K562 (cell line): ENCODE measurements at regions not wholly inside any gene's neighbourhood (a gene's known extent, or its start where the extent isn't known, plus 50 kb on each side); places are given as distances from the start of the nearest gene placed in this dataset.

Experiments used
- ATAC-seq: fragments of 200-7000 bp; cut with Tn5 transposase; 3 replicates; pipeline ENCODE4 v1.9.1; 2020; ENCODE audit warnings: moderate library complexity
- BruUV-seq: library from RNA; stranded (reverse); fragments of 400-500 nt; replicated peaks from 2 replicates; lab custom pipeline; 2021; lab: Mats Ljungman, UMichigan
- CTCF ChIA-PET: fragments of 300-600 bp; formaldehyde crosslinking; extraction: SDS; loops from one replicate; lab custom pipeline; 2021; ENCODE audit warnings: low intra/inter-chr PET ratio; lab: Yijun Ruan, JAX
- POLR2A ChIA-PET: fragments of 300-600, 350-650 bp; sonication (Branson Sonifier 250); formaldehyde crosslinking; extraction: SDS; loops from one replicate; lab custom pipeline; 2021; ENCODE audit warnings: antibody characterized with exemption, inconsistent platforms; lab: Yijun Ruan, JAX
- DNase-seq, 4 experiments: peaks; one replicate each; pipeline versions ENCODE4 v3.0.0 to v3.0.0-alpha.2; 2011 to 2018; ENCODE audit warnings: low spot score in 3 of 4, mixed read lengths in 3 of 4; ENCODE audit errors: extremely low read depth in 1 of 4
- FAIRE-seq: peaks from 2 replicates; lab custom pipeline; 2011; peaks lifted over from hg19 to GRCh38; lab: Jason Lieb, UNC
- H2AFZ ChIP-seq: 2 replicates; pipeline ENCODE4 v1.6.0; 2011; ENCODE audit warnings: low read depth, low read length, control low read depth, inconsistent platforms
- H3K27ac ChIP-seq: fragments of 200-600 bp; 3 replicates; pipeline ENCODE4 v1.8.0; 2011; ENCODE audit warnings: low read depth, mild to moderate bottlenecking, control low read depth, inconsistent platforms, low read length, moderate library complexity, mixed read lengths; ENCODE audit errors: extremely low read depth
- H3K27me3 ChIP-seq, 2 experiments: fragments of 300-600 bp in 1 of 2; 2 replicates in 1 of 2; 3 replicates in 1 of 2; pipeline versions ENCODE4 v1.6.0 to v1.8.0; 2011; ENCODE audit warnings: inconsistent platforms in 2 of 2, low read length in 2 of 2, mild to moderate bottlenecking in 1 of 2, mixed read lengths in 1 of 2, moderate library complexity in 1 of 2; ENCODE audit not compliant: control insufficient read depth in 2 of 2, insufficient read depth in 2 of 2
- H3K36me3 ChIP-seq: fragments of 300-600 bp; 3 replicates; pipeline ENCODE4 v1.8.0; 2011; ENCODE audit warnings: mild to moderate bottlenecking, low read length, inconsistent platforms; ENCODE audit not compliant: control insufficient read depth, insufficient read depth
- H3K4me1 ChIP-seq, 2 experiments: fragments of 200-600 bp in 1 of 2; replicated peaks in 1 of 2; 2 replicates in 1 of 2; 3 replicates in 1 of 2; pipeline versions ENCODE4 v1.5.1 to v1.8.0; 2011; ENCODE audit warnings: inconsistent platforms in 2 of 2, low read length in 2 of 2, mild to moderate bottlenecking in 1 of 2, mixed read lengths in 1 of 2, moderate library complexity in 1 of 2; ENCODE audit not compliant: control insufficient read depth in 2 of 2, insufficient read depth in 2 of 2
- H3K4me2 ChIP-seq: 2 replicates; pipeline ENCODE4 v1.6.1; 2011; ENCODE audit warnings: low read length, control low read depth, inconsistent platforms, mixed read lengths; ENCODE audit not compliant: insufficient read depth
- H3K4me3 ChIP-seq: fragments of 200-600 bp; sonication (generic), shearing (Covaris generic); 2 replicates; pipeline ENCODE4 v1.5.1; 2016; ENCODE audit warnings: control low read depth, inconsistent platforms
- H3K79me2 ChIP-seq: fragments of 200-600 bp; 3 replicates; pipeline ENCODE4 v1.8.0; 2011; ENCODE audit warnings: low read length, inconsistent platforms; ENCODE audit not compliant: control insufficient read depth, insufficient read depth
- H3K9ac ChIP-seq, 2 experiments: 2 replicates each; pipeline versions ENCODE4 v1.6.0 to v1.6.1; 2011; ENCODE audit warnings: low read depth in 2 of 2, low read length in 2 of 2, control low read depth in 1 of 2, inconsistent platforms in 1 of 2, mild to moderate bottlenecking in 1 of 2, mixed read lengths in 1 of 2; ENCODE audit not compliant: insufficient read depth in 1 of 2
- H3K9me1 ChIP-seq: one replicate; pipeline ENCODE4 v1.6.0; 2011; ENCODE audit warnings: inconsistent platforms, mild to moderate bottlenecking, low read length, moderate library complexity; ENCODE audit not compliant: control insufficient read depth, insufficient read depth
- H3K9me3 ChIP-seq: replicated peaks from 2 replicates; pipeline ENCODE4 v1.5.1; 2011; ENCODE audit warnings: low read depth, low read length, inconsistent platforms; ENCODE audit not compliant: control insufficient read depth, insufficient read depth
- H4K20me1 ChIP-seq: replicated peaks from 2 replicates; pipeline ENCODE4 v1.6.1; 2011; ENCODE audit warnings: low read length, inconsistent platforms, mixed read lengths; ENCODE audit not compliant: control insufficient read depth, insufficient read depth
- CCAR2 ChIP-seq: fragments of 200-400 bp; formaldehyde crosslinking; IDR thresholded peaks from 2 replicates; pipeline ENCODE4 v1.6.1; 2017; ENCODE audit warnings: mild to moderate bottlenecking, low read depth, low read length
- HMGN3 ChIP-seq: IDR thresholded peaks from 2 replicates; pipeline ENCODE4 v1.6.1; 2011; ENCODE audit warnings: borderline replicate concordance, low read depth, mild to moderate bottlenecking, mixed read lengths, low read length; ENCODE audit not compliant: insufficient read length; ENCODE audit errors: extremely low read depth
- WGBS: fragments of 100-300 bp; shearing (Covaris generic); methylation state at CpG from one replicate; pipeline ENCODE4 v1.1.6; 2016; ENCODE audit warnings: low coverage, mixed read lengths; ENCODE audit not compliant: insufficient coverage; ENCODE audit errors: missing lambda C conversion rate; 5-methylcytosine and 5-hydroxymethylcytosine counted together
- in situ Hi-C: fragments of 300-500 bp; cut with MboI; formaldehyde crosslinking; loops from 4 replicates; pipeline ENCODE4 v1.15.0; 2018; ENCODE audit warnings: inconsistent platforms, mixed read lengths
- intact Hi-C: fragments of 100-400 bp; cut with micrococcal nuclease; formaldehyde crosslinking; loops from 2 replicates; pipeline ENCODE4 v1.14.2; 2022
- TF ChIP-seq, protein P1 (sequence below), 3 experiments: fragments of 200-800 bp in 1 of 3; fragments of 250-450 bp in 1 of 3; fragments of 450-650 bp in 1 of 3; sonication (Bioruptor Pico) in 1 of 3; sonication (Bioruptor generic) in 1 of 3; formaldehyde crosslinking in 1 of 3; IDR thresholded peaks; 2 replicates each; pipeline versions ENCODE4 v1.6.1 to v1.8.0; 2016 to 2022; ENCODE audit warnings: mild to moderate bottlenecking in 2 of 3, missing genetic modification characterization in 2 of 3, missing compliant biosample characterization in 1 of 3, moderate library complexity in 1 of 3
- TF ChIP-seq, protein P2 (sequence below): fragments of 250-450 bp; sonication (Bioruptor Pico); IDR thresholded peaks from 2 replicates; pipeline ENCODE4 v1.4.0; 2020; ENCODE audit warnings: mild to moderate bottlenecking

DNA sequence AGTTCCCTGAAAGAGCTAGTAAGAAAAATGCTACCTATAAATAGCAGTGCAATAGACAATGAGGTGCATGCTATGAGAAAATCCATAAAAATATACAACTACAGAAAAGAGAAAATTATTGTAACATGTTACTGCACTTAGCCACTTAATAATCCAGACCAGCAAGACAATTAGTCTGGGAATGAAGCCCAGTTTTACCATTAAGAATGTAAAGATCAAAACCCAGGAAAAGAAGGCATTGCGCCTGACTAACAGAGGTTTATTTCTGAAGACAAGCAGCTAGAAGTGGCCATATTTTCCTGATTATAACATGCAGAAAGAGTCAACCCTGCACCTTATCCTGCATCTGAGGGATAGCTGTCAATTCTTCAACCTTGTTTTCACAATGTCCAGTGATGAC, 276.4 kb upstream of the PRMT6 start:
- H3K27me3 ChIP-seq: no peaks in the 10 kb centered on the region
- CTCF ChIA-PET: no interaction called here
- BruUV-seq: no TSS peak
- no peak overlapping the region for H3K4me3 ChIP-seq
- TF ChIP-seq CCAR2 (no peak), HMGN3 (no peak)
- TF ChIP-seq, protein P1, sequence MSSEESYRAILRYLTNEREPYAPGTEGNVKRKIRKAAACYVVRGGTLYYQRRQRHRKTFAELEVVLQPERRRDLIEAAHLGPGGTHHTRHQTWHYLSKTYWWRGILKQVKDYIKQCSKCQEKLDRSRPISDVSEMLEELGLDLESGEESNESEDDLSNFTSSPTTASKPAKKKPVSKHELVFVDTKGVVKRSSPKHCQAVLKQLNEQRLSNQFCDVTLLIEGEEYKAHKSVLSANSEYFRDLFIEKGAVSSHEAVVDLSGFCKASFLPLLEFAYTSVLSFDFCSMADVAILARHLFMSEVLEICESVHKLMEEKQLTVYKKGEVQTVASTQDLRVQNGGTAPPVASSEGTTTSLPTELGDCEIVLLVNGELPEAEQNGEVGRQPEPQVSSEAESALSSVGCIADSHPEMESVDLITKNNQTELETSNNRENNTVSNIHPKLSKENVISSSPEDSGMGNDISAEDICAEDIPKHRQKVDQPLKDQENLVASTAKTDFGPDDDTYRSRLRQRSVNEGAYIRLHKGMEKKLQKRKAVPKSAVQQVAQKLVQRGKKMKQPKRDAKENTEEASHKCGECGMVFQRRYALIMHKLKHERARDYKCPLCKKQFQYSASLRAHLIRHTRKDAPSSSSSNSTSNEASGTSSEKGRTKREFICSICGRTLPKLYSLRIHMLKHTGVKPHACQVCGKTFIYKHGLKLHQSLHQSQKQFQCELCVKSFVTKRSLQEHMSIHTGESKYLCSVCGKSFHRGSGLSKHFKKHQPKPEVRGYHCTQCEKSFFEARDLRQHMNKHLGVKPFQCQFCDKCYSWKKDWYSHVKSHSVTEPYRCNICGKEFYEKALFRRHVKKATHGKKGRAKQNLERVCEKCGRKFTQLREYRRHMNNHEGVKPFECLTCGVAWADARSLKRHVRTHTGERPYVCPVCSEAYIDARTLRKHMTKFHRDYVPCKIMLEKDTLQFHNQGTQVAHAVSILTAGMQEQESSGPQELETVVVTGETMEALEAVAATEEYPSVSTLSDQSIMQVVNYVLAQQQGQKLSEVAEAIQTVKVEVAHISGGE (CRISPR knock-in tag; IDR thresholded peaks at IDR 0.05): peak in 1 of 3 experiments; percentile 38; a peak in 1 of 6 replicates
- TF ChIP-seq, protein P2, sequence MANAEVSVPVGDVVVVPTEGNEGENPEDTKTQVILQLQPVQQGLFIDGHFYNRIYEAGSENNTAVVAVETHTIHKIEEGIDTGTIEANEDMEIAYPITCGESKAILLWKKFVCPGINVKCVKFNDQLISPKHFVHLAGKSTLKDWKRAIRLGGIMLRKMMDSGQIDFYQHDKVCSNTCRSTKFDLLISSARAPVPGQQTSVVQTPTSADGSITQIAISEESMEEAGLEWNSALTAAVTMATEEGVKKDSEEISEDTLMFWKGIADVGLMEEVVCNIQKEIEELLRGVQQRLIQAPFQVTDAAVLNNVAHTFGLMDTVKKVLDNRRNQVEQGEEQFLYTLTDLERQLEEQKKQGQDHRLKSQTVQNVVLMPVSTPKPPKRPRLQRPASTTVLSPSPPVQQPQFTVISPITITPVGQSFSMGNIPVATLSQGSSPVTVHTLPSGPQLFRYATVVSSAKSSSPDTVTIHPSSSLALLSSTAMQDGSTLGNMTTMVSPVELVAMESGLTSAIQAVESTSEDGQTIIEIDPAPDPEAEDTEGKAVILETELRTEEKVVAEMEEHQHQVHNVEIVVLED (CRISPR knock-in tag): no peak
- no peaks in the 10 kb centered on the region for H3K9me1 ChIP-seq
- in situ Hi-C loops: no loop called here
- H3K4me2 ChIP-seq: no peak overlapping the region
- 0% methylated on average over 1 of the region's 1 CpG for WGBS
- intact Hi-C loops: no loop called here
- no peaks in the 10 kb centered on the region for H3K79me2 ChIP-seq
- no peak for DNase-seq
- no peaks in the 10 kb centered on the region for H4K20me1 ChIP-seq
- no peaks in the 10 kb centered on the region for H3K9me3 ChIP-seq
- H3K36me3 ChIP-seq: no peaks in the 10 kb centered on the region
- no peak for FAIRE-seq
- no peak overlapping the region for H3K9ac ChIP-seq
- no peaks in the 10 kb centered on the region for H3K4me1 ChIP-seq
- ATAC-seq: no peak
- H2AFZ ChIP-seq: no peak overlapping the region
- no peak overlapping the region for H3K27ac ChIP-seq
- POLR2A ChIA-PET: interaction anchor here (1.4 kb wide), 1 partner anchor 9 kb away, joined by 3 read pairs; no protein-coding TSS in a partner anchor
